Ovary (tissue), 3 donors: ENCODE measurements at regions not wholly inside any gene's neighbourhood (a gene's known extent, or its start where the extent isn't known, plus 50 kb on each side); places are given as distances from the start of the nearest gene placed in this dataset.

Source experiments
- CTCF ChIP-seq, 3 donors: fragments of 450-650 bp in 2 of 3; fragments of 200-600 bp in 1 of 3; IDR thresholded peaks; one replicate each; pipeline versions ENCODE4 v1.5.1 to v1.8.0; 2016 to 2022; ENCODE audit warnings: antibody characterized with exemption in 3 of 3, mild to moderate bottlenecking in 1 of 3
- EP300 ChIP-seq: sonication (generic); formaldehyde crosslinking; IDR thresholded peaks from one replicate; pipeline ENCODE4 v1.6.1; 2017; ENCODE audit warnings: antibody characterized with exemption
- donor health status: DM: no; HTN: no; CAD: no.

- no peak for TF ChIP-seq CTCF (IDR thresholded peaks at IDR 0.05)
- TF ChIP-seq EP300, result no peak
These were observed 1419.6 kb upstream of the ALCAM start for GRCh38 chr3:103947062-103947461.
